ENCODE measurements at regions not wholly inside any gene's neighbourhood (a gene's known extent, or its start where the extent isn't known, plus 50 kb on each side); places are given as distances from the start of the nearest gene placed in this dataset.
"Not testable (repeated sequence)": the region's sequence is repeated elsewhere in the genome, so short reads cannot be mapped to it uniquely, and the experiment has no call there.

GRCh38 chr13:86608701-86609100, 809.5 kb upstream of the SLITRK6 start:
- DNase-seq (ENCODE audit: extremely low spot score), result no peak
- ChIA-PET POLR2A (no interaction called here), CTCF (no interaction called here)
- TF ChIP-seq CTCF (IDR thresholded peaks at IDR 0.05; ENCODE audit: control extremely low read depth, extremely low read depth, low read depth, missing control alignments), result no peak

DNA sequence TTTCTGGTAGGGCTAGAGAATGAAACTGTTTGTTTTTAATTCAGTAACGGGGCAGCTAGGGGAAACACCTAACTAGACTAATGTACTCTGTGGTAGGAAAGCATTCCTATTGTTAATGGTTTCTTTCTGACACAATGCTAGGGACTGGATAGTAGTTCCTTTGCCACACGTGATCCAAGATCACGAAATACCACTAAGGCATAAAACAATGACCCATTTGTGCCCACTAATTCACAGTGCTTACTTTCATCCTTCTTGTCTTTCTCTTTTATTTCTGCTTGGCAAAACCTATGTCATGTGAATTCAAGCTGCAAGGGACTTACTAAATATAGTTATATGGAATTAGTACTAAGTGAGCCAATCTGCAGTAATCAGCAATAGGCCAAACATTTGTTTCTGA, 834.1 kb upstream of the SLITRK6 start:
- ChIA-PET CTCF (no interaction called here), POLR2A (no interaction called here)
- DNase-seq (ENCODE audit: extremely low spot score), result no peak
- TF ChIP-seq CTCF (IDR thresholded peaks at IDR 0.05; ENCODE audit: control extremely low read depth, extremely low read depth, low read depth, missing control alignments), result no peak

DNA sequence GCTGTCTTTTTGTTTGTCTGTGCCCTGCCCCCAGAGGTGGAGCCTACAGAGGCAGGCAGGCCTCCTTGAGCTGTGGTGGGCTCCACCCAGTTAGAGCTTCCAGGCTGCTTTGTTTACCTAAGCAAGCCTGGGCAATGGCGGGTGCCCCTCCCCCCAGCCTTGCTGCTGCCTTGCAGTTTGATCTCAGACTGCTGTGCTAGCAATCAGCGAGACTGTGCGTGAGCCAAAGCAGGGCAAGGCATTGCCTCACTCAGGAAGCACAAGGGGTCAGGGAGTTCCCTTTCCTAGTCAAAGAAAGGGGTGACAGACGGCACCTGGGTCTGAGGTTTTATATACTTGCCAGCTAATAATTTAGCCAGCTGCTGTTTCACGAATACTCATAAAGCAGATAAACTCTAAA, 852.0 kb upstream of the SLITRK6 start:
- POLR2A ChIA-PET; DNase-seq (ENCODE audit: extremely low spot score); CTCF ChIA-PET: not testable (repeated sequence)

DNA sequence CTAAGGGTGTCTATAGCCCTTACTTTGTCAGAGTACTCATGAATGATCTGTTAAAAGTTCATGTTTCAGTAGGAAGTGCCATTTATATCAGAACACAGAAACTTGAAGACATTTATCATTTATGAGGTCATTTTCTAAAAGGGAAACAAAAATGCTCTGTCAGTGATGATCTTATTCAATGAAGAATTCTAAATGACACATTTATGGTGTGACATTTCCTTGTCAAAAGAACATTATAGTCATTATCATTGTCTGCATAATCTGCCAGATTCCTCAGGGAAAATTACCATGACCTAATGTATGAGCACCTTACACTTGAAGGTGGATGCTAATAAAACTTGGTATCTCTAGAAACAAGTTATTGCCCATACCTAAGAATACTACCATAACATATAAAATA, 853.8 kb upstream of the SLITRK6 start:
- no peak for TF ChIP-seq CTCF (IDR thresholded peaks at IDR 0.05; ENCODE audit: control extremely low read depth, extremely low read depth, low read depth, missing control alignments)
- DNase-seq (ENCODE audit: extremely low spot score), result no peak
- POLR2A ChIA-PET, result no interaction called here
- CTCF ChIA-PET, result no interaction called here

GRCh38 chr13:86655561-86655960, 856.3 kb upstream of the SLITRK6 start:
- DNase-seq (ENCODE audit: extremely low spot score), result no peak
- ChIA-PET POLR2A (no interaction called here), CTCF (no interaction called here)
- TF ChIP-seq CTCF (IDR thresholded peaks at IDR 0.05; ENCODE audit: control extremely low read depth, extremely low read depth, low read depth, missing control alignments), result no peak

GRCh38 chr13:86660090-86660489, 860.9 kb upstream of the SLITRK6 start:
- ChIA-PET CTCF (interaction anchor here (1.6 kb wide), 1 partner anchor 28 kb away, joined by 3 read pairs; no protein-coding TSS in a partner anchor), POLR2A (no interaction called here)
- no peak for DNase-seq (ENCODE audit: extremely low spot score)
- no peak for TF ChIP-seq CTCF (IDR thresholded peaks at IDR 0.05; ENCODE audit: control extremely low read depth, extremely low read depth, low read depth, missing control alignments)

- ChIA-PET POLR2A (no interaction called here), CTCF (no interaction called here)
- TF ChIP-seq CTCF (IDR thresholded peaks at IDR 0.05; ENCODE audit: control extremely low read depth, extremely low read depth, low read depth, missing control alignments), result no peak
- DNase-seq (ENCODE audit: extremely low spot score), result no peak
Measured at GRCh38 chr13:86665842-86666241, 866.6 kb upstream of the SLITRK6 start.
